OCI-LY3 (cell line): ENCODE measurements at regions not wholly inside any gene's neighbourhood (a gene's known extent, or its start where the extent isn't known, plus 50 kb on each side); places are given as distances from the start of the nearest gene placed in this dataset.

ENCODE experiments used
- H2AFZ ChIP-seq: fragments of 200-600, 300-600 bp; shearing (Covaris generic); 2 replicates; pipeline ENCODE4 v1.6.0; 2014; ENCODE audit warnings: antibody characterized with exemption, low read depth, low read length
- H3K27ac ChIP-seq: fragments of 200-600, 300-600 bp; sonication (generic); 2 replicates; pipeline ENCODE4 v1.5.1; 2014; ENCODE audit warnings: mild to moderate bottlenecking, low read length, moderate library complexity, mixed read lengths
- H3K27me3 ChIP-seq: fragments of 200-600, 300-600 bp; sonication (generic); 2 replicates; pipeline ENCODE4 v1.6.1; 2014; ENCODE audit warnings: low read depth, low read length, mixed read lengths
- H3K36me3 ChIP-seq: fragments of 200-600, 300-600 bp; sonication (generic); replicated peaks from 2 replicates; pipeline ENCODE3; 2014; ENCODE audit warnings: low read depth, low read length, mixed read lengths
- H3K4me1 ChIP-seq: fragments of 300-600, 200-600 bp; sonication (generic); 2 replicates; pipeline ENCODE4 v1.6.1; 2014; ENCODE audit warnings: low read length, mixed read lengths
- H3K4me2 ChIP-seq: fragments of 200-600, 300-600 bp; sonication (generic); 2 replicates; pipeline ENCODE4 v1.6.1; 2014; ENCODE audit warnings: low read length, mixed read lengths
- H3K4me3 ChIP-seq: fragments of 300-600, 200-600 bp; sonication (generic); 2 replicates; pipeline ENCODE4 v1.5.1; 2014; ENCODE audit warnings: antibody characterized with exemption, mild to moderate bottlenecking, low read length, moderate library complexity
- H3K79me2 ChIP-seq: fragments of 300-600, 200-600 bp; shearing (Covaris generic); 2 replicates; pipeline ENCODE4 v1.6.1; 2014; ENCODE audit warnings: mild to moderate bottlenecking, low read length, mixed read lengths
- H3K9ac ChIP-seq: fragments of 300-600, 200-600 bp; shearing (Covaris generic); 2 replicates; pipeline ENCODE4 v1.6.0; 2014; ENCODE audit warnings: mild to moderate bottlenecking, low read length, moderate library complexity
- H3K9me3 ChIP-seq: fragments of 200-600, 300-600 bp; shearing (Covaris generic); 2 replicates; pipeline ENCODE4 v1.6.1; 2014; ENCODE audit warnings: low read length, mixed read lengths; ENCODE audit not compliant: insufficient read depth
- H4K20me1 ChIP-seq: fragments of 200-600, 300-600 bp; sonication (generic); 2 replicates; pipeline ENCODE4 v1.6.1; 2016; ENCODE audit warnings: low read length, mixed read lengths; ENCODE audit not compliant: insufficient read depth
- CTCF ChIP-seq: fragments of 200-600, 300-600 bp; sonication (generic); IDR thresholded peaks from 2 replicates; pipeline ENCODE4 v1.5.1; 2014; ENCODE audit warnings: antibody characterized with exemption, low read length, low read depth
- EZH2phosphoT487 ChIP-seq: fragments of 200-600 bp; shearing (Covaris generic); IDR thresholded peaks from 2 replicates; pipeline ENCODE4 v1.6.1; 2018; ENCODE audit warnings: antibody characterized with exemption, mixed run types, low read depth

GRCh38 chr1:91161749-91162148, 139.9 kb upstream of the ZNF644 start:
- Histone ChIP-seq H3K4me2 (no peak overlapping the region), H3K27ac (no peak overlapping the region), H3K36me3 (no peaks in the 10 kb centered on the region), H3K9me3 (no peaks in the 10 kb centered on the region), H2AFZ (no peak overlapping the region), H3K79me2 (no peaks in the 10 kb centered on the region), H3K9ac (no peak overlapping the region), H4K20me1 (no peaks in the 10 kb centered on the region), H3K4me3 (no peak overlapping the region), H3K4me1 (peaks cover 3% of the 10 kb centered on the region; the same call in 1 of the 2 replicates), H3K27me3 (no peaks in the 10 kb centered on the region)
- no peak for TF ChIP-seq CTCF
- no peak for TF ChIP-seq EZH2phosphoT487

GRCh38 chr1:91161166-91161565, 139.3 kb upstream of the ZNF644 start:
- Histone ChIP-seq H3K4me1 (peaks cover 3% of the 10 kb centered on the region; the same call in 1 of the 2 replicates), H3K9me3 (no peaks in the 10 kb centered on the region), H4K20me1 (no peaks in the 10 kb centered on the region), H3K79me2 (no peaks in the 10 kb centered on the region), H2AFZ (no peak overlapping the region), H3K4me2 (no peak overlapping the region), H3K27me3 (no peaks in the 10 kb centered on the region), H3K4me3 (no peak overlapping the region), H3K27ac (no peak overlapping the region), H3K9ac (no peak overlapping the region), H3K36me3 (no peaks in the 10 kb centered on the region)
- no peak for TF ChIP-seq CTCF
- no peak for TF ChIP-seq EZH2phosphoT487

GRCh38 chr1:91160363-91161075, 138.7 kb upstream of the ZNF644 start:
- Histone ChIP-seq H3K36me3 (no peaks in the 10 kb centered on the region), H4K20me1 (no peaks in the 10 kb centered on the region), H3K27me3 (no peaks in the 10 kb centered on the region), H3K9ac (no peak overlapping the region), H3K27ac (no peak overlapping the region), H3K4me3 (no peak overlapping the region), H3K4me1 (peaks cover 3% of the 10 kb centered on the region; the same call in 1 of the 2 replicates), H2AFZ (no peak overlapping the region), H3K9me3 (no peaks in the 10 kb centered on the region), H3K4me2 (no peak overlapping the region), H3K79me2 (no peaks in the 10 kb centered on the region)
- TF ChIP-seq CTCF (no peak), EZH2phosphoT487 (no peak)

GRCh38 chr1:91153341-91153740, 131.5 kb upstream of the ZNF644 start:
- H3K9me3 ChIP-seq: no peaks in the 10 kb centered on the region
- H3K4me3 ChIP-seq: no peak overlapping the region
- H3K79me2 ChIP-seq: no peaks in the 10 kb centered on the region
- H3K4me2 ChIP-seq: no peak overlapping the region
- no peaks in the 10 kb centered on the region for H4K20me1 ChIP-seq
- H3K27ac ChIP-seq: no peak overlapping the region
- no peaks in the 10 kb centered on the region for H3K36me3 ChIP-seq
- no peak overlapping the region for H3K9ac ChIP-seq
- no peaks in the 10 kb centered on the region for H3K4me1 ChIP-seq
- no peak overlapping the region for H2AFZ ChIP-seq
- H3K27me3 ChIP-seq: no peaks in the 10 kb centered on the region
- TF ChIP-seq CTCF: no peak
- no peak for TF ChIP-seq EZH2phosphoT487
